SK-N-SH (cell line): ENCODE measurements at regions not wholly inside any gene's neighbourhood (a gene's known extent, or its start where the extent isn't known, plus 50 kb on each side); places are given as distances from the start of the nearest gene placed in this dataset.

Experiments
- CTCF ChIP-seq: fragments of 200-600 bp; sonication (generic); IDR thresholded peaks from 2 replicates; pipeline ENCODE4 v1.6.1; 2017; ENCODE audit warnings: antibody characterized with exemption, mild to moderate bottlenecking, moderate library complexity
- EP300 ChIP-seq, 2 experiments: IDR thresholded peaks; 2 replicates each; pipeline versions ENCODE4 v1.4.0 to v1.6.1; 2012; ENCODE audit warnings: borderline replicate concordance in 1 of 2, low read depth in 1 of 2, low read length in 1 of 2
- GABPA ChIP-seq: IDR thresholded peaks from 2 replicates; pipeline ENCODE4 v1.4.0; 2012; ENCODE audit warnings: low read depth, mild to moderate bottlenecking
- POLR2AphosphoS5 ChIP-seq: IDR thresholded peaks from 2 replicates; pipeline ENCODE4 v1.6.1; 2012; ENCODE audit warnings: low read depth, low read length
- SIN3A ChIP-seq: IDR thresholded peaks from 2 replicates; pipeline ENCODE4 v1.6.1; 2012; ENCODE audit warnings: low read depth, mild to moderate bottlenecking, low read length, moderate library complexity, borderline replicate concordance
- TEAD4 ChIP-seq: IDR thresholded peaks from 2 replicates; pipeline ENCODE4 v1.4.0; 2012; ENCODE audit warnings: mild to moderate bottlenecking, borderline replicate concordance; ENCODE audit not compliant: insufficient read depth
- YY1 ChIP-seq: IDR thresholded peaks from 2 replicates; pipeline ENCODE4 v1.4.0; 2012; ENCODE audit warnings: low read depth, mild to moderate bottlenecking
- TF ChIP-seq, protein P1 (sequence below): IDR thresholded peaks from 2 replicates; pipeline ENCODE4 v1.6.1; 2012; ENCODE audit warnings: mild to moderate bottlenecking, low read depth, low read length, moderate library complexity
- TF ChIP-seq, protein P2 (sequence below): IDR thresholded peaks from 2 replicates; pipeline ENCODE4; 2012
- TF ChIP-seq, protein P3 (sequence below): fragments of 150-350 bp; IDR thresholded peaks from 2 replicates; pipeline ENCODE4 v1.6.1; 2017; ENCODE audit warnings: antibody characterized with exemption, low read length, low read depth, borderline replicate concordance
- TF ChIP-seq, protein P4 (sequence below): IDR thresholded peaks from 2 replicates; pipeline ENCODE4 v1.4.0; 2012; ENCODE audit warnings: low read depth
- TF ChIP-seq, protein P5 (sequence below): IDR thresholded peaks from 2 replicates; pipeline ENCODE4 v1.4.0; 2012; ENCODE audit warnings: low read depth, borderline replicate concordance

DNA sequence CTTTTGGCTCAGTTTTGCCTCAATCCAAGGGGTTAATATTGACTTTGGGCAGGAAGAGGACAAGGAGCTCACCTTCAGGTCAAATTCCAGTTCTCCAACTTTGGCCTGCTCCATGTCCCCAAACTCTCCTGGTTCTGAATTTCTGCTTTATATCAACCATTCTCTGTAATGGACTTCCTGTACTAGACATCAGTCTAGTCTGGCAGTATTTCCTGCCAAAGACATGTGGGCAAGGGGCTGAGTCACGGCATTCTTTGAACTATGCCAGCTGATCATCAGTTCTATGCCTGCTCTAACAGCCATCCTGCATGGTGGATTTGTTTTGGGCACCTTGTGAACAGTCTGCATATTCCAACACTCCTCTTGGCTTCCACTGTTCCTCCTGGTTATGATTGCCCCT, 199.4 kb downstream of the ZEB2 start:
- TF ChIP-seq EP300 (IDR thresholded peaks at IDR 0.05; ENCODE audit: borderline replicate concordance in 1 of 2, low read depth in 1 of 2, low read length in 1 of 2): peak in 1 of 2 experiments; percentile 72; a peak in 1 of 4 replicates
- TF ChIP-seq CTCF: no peak
- no peak for TF ChIP-seq POLR2AphosphoS5
- 0 out of 2 replicates have a peak, but pooled peaks have one; percentile 24 for TF ChIP-seq GABPA
- TF ChIP-seq, protein P1, sequence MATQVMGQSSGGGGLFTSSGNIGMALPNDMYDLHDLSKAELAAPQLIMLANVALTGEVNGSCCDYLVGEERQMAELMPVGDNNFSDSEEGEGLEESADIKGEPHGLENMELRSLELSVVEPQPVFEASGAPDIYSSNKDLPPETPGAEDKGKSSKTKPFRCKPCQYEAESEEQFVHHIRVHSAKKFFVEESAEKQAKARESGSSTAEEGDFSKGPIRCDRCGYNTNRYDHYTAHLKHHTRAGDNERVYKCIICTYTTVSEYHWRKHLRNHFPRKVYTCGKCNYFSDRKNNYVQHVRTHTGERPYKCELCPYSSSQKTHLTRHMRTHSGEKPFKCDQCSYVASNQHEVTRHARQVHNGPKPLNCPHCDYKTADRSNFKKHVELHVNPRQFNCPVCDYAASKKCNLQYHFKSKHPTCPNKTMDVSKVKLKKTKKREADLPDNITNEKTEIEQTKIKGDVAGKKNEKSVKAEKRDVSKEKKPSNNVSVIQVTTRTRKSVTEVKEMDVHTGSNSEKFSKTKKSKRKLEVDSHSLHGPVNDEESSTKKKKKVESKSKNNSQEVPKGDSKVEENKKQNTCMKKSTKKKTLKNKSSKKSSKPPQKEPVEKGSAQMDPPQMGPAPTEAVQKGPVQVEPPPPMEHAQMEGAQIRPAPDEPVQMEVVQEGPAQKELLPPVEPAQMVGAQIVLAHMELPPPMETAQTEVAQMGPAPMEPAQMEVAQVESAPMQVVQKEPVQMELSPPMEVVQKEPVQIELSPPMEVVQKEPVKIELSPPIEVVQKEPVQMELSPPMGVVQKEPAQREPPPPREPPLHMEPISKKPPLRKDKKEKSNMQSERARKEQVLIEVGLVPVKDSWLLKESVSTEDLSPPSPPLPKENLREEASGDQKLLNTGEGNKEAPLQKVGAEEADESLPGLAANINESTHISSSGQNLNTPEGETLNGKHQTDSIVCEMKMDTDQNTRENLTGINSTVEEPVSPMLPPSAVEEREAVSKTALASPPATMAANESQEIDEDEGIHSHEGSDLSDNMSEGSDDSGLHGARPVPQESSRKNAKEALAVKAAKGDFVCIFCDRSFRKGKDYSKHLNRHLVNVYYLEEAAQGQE: no peak
- TF ChIP-seq SIN3A: peak; percentile 66; the same call in 1 of the 2 replicates
- TF ChIP-seq, protein P2, sequence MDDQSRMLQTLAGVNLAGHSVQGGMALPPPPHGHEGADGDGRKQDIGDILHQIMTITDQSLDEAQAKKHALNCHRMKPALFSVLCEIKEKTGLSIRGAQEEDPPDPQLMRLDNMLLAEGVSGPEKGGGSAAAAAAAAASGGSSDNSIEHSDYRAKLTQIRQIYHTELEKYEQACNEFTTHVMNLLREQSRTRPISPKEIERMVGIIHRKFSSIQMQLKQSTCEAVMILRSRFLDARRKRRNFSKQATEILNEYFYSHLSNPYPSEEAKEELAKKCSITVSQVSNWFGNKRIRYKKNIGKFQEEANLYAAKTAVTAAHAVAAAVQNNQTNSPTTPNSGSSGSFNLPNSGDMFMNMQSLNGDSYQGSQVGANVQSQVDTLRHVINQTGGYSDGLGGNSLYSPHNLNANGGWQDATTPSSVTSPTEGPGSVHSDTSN: peak; percentile 88
- TF ChIP-seq, protein P3, sequence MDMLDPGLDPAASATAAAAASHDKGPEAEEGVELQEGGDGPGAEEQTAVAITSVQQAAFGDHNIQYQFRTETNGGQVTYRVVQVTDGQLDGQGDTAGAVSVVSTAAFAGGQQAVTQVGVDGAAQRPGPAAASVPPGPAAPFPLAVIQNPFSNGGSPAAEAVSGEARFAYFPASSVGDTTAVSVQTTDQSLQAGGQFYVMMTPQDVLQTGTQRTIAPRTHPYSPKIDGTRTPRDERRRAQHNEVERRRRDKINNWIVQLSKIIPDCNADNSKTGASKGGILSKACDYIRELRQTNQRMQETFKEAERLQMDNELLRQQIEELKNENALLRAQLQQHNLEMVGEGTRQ: no peak
- TF ChIP-seq YY1: no peak
- TF ChIP-seq, protein P4, sequence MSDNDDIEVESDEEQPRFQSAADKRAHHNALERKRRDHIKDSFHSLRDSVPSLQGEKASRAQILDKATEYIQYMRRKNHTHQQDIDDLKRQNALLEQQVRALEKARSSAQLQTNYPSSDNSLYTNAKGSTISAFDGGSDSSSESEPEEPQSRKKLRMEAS: peak; percentile 78
- TF ChIP-seq TEAD4: 0 out of 2 replicates have a peak, but pooled peaks have one; percentile 27
- TF ChIP-seq, protein P5, sequence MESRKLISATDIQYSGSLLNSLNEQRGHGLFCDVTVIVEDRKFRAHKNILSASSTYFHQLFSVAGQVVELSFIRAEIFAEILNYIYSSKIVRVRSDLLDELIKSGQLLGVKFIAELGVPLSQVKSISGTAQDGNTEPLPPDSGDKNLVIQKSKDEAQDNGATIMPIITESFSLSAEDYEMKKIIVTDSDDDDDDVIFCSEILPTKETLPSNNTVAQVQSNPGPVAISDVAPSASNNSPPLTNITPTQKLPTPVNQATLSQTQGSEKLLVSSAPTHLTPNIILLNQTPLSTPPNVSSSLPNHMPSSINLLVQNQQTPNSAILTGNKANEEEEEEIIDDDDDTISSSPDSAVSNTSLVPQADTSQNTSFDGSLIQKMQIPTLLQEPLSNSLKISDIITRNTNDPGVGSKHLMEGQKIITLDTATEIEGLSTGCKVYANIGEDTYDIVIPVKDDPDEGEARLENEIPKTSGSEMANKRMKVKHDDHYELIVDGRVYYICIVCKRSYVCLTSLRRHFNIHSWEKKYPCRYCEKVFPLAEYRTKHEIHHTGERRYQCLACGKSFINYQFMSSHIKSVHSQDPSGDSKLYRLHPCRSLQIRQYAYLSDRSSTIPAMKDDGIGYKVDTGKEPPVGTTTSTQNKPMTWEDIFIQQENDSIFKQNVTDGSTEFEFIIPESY: no peak
